GM12892 (cell line): ENCODE measurements at regions not wholly inside any gene's neighbourhood (a gene's known extent, or its start where the extent isn't known, plus 50 kb on each side); places are given as distances from the start of the nearest gene placed in this dataset.

ENCODE experiments used
- POLR2A ChIP-seq: IDR thresholded peaks from 2 replicates; pipeline ENCODE4 v1.6.1; 2011; ENCODE audit warnings: low read depth, low read length, control low read depth
- POLR2AphosphoS5 ChIP-seq: IDR thresholded peaks from 2 replicates; pipeline ENCODE4 v1.6.1; 2011; ENCODE audit warnings: low read depth, low read length, control low read depth

- TF ChIP-seq POLR2A, result no peak
- TF ChIP-seq POLR2AphosphoS5, result no peak
These were observed 173.9 kb upstream of the MBL2 start for GRCh38 chr10:52946486-52946885.
